ENCODE measurements at regions not wholly inside any gene's neighbourhood (a gene's known extent, or its start where the extent isn't known, plus 50 kb on each side); places are given as distances from the start of the nearest gene placed in this dataset.

GRCh38 chr18:64707052-64707451 lies 558.2 kb upstream of the LINC00305 start:
- CTCF ChIA-PET = no interaction called here

GRCh38 chr18:64699081-64699480 lies 550.2 kb upstream of the LINC00305 start:
- ChIA-PET CTCF (no interaction called here), POLR2A (no interaction called here)
- H3K4me3 ChIP-seq (ENCODE audit: low read depth, low read length) = no peak overlapping the region
- DNase-seq (ENCODE audit: low read depth, low spot score) = no peak
- no peak for TF ChIP-seq CTCF (IDR thresholded peaks at IDR 0.05; ENCODE audit: insufficient read depth, low read length, missing control alignments)

More at GRCh38 chr18:64707052-64707451, 558.2 kb upstream of the LINC00305 start:
- POLR2A ChIA-PET = no interaction called here
- no peak for DNase-seq (ENCODE audit: low read depth, low spot score)
- H3K4me3 ChIP-seq (ENCODE audit: low read depth, low read length) = no peak overlapping the region
- no peak for TF ChIP-seq CTCF (IDR thresholded peaks at IDR 0.05; ENCODE audit: insufficient read depth, low read length, missing control alignments)

- H3K4me3 ChIP-seq (ENCODE audit: low read depth, low read length) = no peak overlapping the region
- ChIA-PET CTCF (no interaction called here), POLR2A (no interaction called here)
- TF ChIP-seq CTCF (IDR thresholded peaks at IDR 0.05; ENCODE audit: insufficient read depth, low read length, missing control alignments) = no peak
- DNase-seq (ENCODE audit: low read depth, low spot score) = no peak
These were observed 547.1 kb upstream of the LINC00305 start for GRCh38 chr18:64695851-64696553.

GRCh38 chr18:64693766-64694165 lies 544.9 kb upstream of the LINC00305 start:
- no peak for DNase-seq (ENCODE audit: low read depth, low spot score)
- no peak overlapping the region for H3K4me3 ChIP-seq (ENCODE audit: low read depth, low read length)
- ChIA-PET POLR2A (no interaction called here), CTCF (no interaction called here)
- no peak for TF ChIP-seq CTCF (IDR thresholded peaks at IDR 0.05; ENCODE audit: insufficient read depth, low read length, missing control alignments)

GRCh38 chr18:64692826-64693225 lies 543.9 kb upstream of the LINC00305 start:
- ChIA-PET CTCF (no interaction called here), POLR2A (no interaction called here)
- TF ChIP-seq CTCF (IDR thresholded peaks at IDR 0.05; ENCODE audit: insufficient read depth, low read length, missing control alignments) = no peak
- H3K4me3 ChIP-seq (ENCODE audit: low read depth, low read length) = no peak overlapping the region
- no peak for DNase-seq (ENCODE audit: low read depth, low spot score)

GRCh38 chr18:64679121-64679520 lies 530.2 kb upstream of the LINC00305 start:
- ChIA-PET POLR2A (no interaction called here), CTCF (no interaction called here)
- no peak for TF ChIP-seq CTCF (IDR thresholded peaks at IDR 0.05; ENCODE audit: insufficient read depth, low read length, missing control alignments)
- no peak overlapping the region for H3K4me3 ChIP-seq (ENCODE audit: low read depth, low read length)
- DNase-seq (ENCODE audit: low read depth, low spot score) = no peak
